Activated CD8-positive, alpha-beta memory T cell treated with anti-CD3 and anti-CD28 coated beads for 36 hours (primary cell): ENCODE measurements at regions not wholly inside any gene's neighbourhood (a gene's known extent, or its start where the extent isn't known, plus 50 kb on each side); places are given as distances from the start of the nearest gene placed in this dataset.
"Not testable (repeated sequence)": the region's sequence is repeated elsewhere in the genome, so short reads cannot be mapped to it uniquely, and the experiment has no call there.

ENCODE experiments used
- CTCF ChIA-PET: fragments of 350-600 bp; sonication (Branson Sonifier 250); formaldehyde crosslinking; loops from one replicate; lab custom pipeline; 2021; ENCODE audit warnings: antibody characterized with exemption; lab: Charles Lee
- POLR2A ChIA-PET: fragments of 350-600 bp; sonication (Branson Sonifier 250); formaldehyde crosslinking; loops from one replicate; lab custom pipeline; 2021; ENCODE audit warnings: antibody characterized with exemption; lab: Charles Lee

DNA sequence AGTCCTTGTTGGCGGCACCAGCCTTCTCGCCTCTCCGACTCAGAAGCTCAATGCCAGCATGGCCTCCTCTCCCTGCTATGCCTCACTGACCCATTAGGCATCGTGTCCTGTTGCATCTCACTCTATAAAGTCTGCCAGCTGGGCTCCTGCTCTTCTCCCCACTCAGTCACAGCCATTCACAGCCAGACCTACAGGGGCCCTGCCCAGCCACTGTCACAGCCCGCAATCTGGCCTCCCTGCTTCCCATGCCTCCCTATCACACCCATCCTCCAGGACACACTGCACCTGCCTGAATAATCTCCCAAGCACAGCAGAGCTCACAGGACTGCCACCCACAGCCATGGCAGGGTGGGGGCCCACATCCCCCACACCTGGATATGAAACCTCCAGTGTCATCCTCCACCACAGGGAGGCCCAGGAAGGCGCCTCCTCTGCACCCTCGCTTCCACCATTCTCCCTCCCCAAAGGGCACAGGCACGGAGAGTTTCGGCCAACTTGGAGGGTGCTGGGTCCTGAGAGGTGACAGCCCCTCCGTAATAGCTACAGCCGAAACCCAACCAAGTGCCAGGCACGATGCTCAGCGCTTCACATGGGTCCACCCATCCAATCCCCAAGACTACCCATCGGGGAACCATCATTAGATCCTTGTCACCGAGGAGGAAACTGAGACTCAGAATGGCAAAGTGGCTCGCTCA is 370.3 kb downstream of the BCL11B start:
- ChIA-PET CTCF (no interaction called here), POLR2A (no interaction called here)

DNA sequence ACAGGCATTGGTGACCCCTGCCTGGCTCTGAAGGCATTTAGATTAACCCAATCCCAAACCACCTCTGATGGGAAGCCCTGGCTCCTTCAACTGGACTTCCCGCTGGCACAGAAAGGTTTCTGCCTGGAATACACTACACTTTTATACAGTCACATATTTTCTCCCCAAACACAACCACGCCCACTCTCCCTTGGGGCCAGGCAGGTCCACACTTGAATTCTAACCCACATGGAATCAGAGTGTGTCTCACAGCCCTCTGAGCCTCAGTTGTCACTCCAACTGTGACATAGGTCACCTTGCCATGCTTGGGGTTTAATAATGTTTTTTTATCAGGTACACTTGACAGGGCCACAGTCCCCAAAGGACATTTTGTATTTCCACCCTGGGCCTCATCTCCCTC is 368.6 kb downstream of the BCL11B start:
- CTCF ChIA-PET: no interaction called here
- POLR2A ChIA-PET: no interaction called here

DNA sequence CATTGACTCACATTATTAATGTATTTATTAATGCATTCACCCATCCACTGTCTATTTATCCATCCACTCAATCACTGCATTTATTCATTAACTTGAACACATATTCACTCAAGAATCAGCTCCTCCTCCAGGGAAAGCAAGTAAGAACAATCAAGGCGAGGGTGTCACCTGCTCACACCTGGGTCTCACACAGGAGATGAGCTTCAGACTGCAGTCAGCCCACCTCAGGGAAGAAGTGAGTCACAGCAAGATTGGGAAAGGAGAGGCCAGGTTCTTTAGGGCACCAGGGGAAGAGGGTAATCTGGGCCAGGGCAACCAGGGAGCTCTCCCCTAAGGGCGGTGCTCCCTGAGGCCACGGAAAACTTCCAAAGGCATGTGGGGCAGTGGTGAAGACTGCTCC is 367.3 kb downstream of the BCL11B start:
- POLR2A ChIA-PET: no interaction called here
- CTCF ChIA-PET: interaction anchor here (0.6 to 0.7 kb wide), 2 partner anchors 59 to 795 kb away, joined by 3 read pairs; no protein-coding TSS in a partner anchor

DNA sequence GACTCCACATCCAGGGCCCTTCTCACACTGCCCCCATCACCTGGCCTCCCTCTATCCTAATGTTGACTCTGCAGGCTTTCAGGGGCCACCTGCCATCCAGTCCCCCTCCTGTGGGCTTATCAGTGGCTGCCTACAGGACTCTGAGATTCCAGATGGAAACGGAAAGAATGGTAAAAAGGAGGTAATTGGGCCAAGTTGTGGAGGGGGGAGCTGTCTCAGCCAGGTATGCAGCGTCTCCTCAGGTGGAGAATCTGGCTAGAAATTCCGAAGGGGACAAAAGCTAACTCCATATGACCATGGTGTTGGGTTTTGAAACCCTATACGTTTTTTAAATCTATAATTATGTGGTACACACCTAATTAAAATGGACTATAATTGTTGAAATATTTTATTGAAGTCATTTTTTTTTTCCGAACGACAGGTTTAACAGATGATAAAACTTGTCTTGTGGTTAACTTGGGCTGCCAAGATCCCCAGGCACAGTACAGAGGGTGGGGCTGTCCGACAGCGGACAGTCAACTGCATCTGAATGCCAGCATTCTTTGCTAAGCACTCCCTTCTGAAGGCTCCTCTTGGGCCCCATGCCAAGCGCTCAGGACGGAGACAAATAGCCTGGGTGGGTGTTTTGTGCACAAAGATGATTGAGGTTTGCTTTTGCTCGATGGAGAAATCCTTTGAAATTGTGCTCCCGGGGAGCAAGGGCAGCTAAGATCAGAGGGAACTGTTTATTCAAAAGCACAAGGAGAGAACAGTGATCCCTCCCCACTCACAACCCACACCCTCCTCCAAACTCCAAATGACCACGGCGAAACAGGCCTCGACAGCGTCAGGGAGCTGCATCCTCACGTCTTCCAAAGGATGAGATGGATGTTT is 365.6 kb downstream of the BCL11B start:
- CTCF ChIA-PET: no interaction called here
- POLR2A ChIA-PET: no interaction called here

DNA sequence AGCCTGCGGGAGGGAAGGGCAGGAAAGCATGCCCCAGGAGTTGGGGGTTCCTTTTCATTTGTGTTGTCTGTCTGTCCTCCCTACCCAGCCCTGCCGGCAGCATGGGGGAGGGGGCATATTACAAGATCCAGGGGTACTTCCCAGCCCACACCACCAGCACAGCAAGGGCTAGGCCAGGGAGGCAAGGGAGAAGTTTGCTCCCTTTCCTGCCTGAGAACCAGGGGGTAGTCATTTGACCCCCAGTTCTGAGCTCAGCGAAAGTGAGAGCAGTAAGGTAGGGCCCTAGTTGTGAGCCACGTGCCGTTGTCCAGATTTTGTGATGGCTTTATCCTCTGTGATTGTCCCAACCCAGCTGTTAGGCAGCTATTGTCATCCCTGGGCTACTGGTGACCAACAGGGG is 364.7 kb downstream of the BCL11B start:
- POLR2A ChIA-PET: no interaction called here
- CTCF ChIA-PET: no interaction called here

DNA sequence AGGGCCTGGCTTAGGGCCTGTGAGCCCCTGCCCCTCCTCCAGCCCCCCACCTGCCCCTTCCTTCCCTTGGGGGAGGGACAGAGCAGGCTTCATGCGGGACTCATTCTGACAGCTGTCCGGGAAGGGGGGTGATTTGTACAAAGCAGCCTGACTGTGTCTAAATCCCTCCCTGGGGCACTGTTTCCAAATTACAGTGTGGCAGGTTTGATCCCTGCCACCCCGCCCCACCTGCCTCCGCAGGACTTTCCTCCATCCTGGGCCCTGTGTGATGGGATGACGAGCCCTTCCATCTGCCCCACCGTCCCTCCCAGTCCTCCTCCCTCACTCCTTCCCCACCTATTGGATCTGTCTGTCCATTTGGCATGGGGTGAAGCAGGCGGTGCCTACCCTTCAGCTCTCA is 363.9 kb downstream of the BCL11B start:
- CTCF ChIA-PET: no interaction called here
- POLR2A ChIA-PET: no interaction called here

DNA sequence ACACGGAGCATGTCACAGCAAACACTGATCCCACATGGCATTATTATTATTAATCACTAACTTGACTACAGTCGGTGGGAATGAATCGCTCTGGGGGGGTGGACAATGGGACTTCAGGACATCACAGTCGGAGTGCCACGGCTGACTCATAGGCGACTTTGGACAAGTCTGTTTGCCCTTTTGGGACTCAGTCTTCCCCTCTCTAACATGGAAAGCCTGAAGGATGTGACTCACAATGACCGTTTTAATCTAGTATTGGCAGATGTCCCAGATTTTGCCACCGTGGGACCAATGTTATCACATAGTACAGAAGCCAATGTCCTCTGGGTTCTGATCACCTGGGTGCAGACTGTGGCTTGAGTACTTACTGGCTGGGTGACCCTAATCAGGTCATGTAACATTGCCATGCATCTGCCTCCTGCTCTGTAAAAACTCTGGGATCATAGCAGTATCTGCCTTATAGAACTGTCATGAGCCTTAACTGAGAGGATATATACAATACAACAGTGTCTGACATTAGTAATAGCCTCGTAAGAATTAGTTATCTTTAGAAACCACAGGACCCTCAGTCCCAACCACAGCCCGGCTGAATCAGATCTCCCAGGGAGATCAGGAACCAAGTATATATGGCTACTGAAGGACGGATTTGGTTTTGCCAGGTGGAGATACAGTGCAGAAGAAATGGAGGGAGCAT is 362.6 kb downstream of the BCL11B start:
- ChIA-PET CTCF (no interaction called here), POLR2A (no interaction called here)

DNA sequence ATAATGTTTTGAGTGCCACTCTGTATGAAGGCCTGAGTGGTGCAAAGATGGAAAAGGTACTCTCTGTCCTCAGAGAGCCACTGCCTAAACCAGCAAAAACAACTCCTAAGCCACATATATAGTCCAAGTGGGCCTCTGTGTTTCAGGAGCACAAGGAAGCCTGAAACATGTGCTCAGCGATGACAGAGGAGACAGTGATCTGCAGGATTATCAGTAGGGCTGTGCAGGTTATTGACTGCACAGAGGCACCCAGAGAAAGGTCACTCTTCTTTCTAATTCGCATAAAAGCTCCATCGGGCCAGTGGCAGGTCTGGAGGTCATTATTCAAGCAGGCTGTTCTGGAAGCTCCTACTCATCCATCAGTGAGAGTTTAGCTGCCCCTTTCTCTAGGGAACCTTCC is 361.9 kb downstream of the BCL11B start:
- CTCF ChIA-PET: no interaction called here

DNA sequence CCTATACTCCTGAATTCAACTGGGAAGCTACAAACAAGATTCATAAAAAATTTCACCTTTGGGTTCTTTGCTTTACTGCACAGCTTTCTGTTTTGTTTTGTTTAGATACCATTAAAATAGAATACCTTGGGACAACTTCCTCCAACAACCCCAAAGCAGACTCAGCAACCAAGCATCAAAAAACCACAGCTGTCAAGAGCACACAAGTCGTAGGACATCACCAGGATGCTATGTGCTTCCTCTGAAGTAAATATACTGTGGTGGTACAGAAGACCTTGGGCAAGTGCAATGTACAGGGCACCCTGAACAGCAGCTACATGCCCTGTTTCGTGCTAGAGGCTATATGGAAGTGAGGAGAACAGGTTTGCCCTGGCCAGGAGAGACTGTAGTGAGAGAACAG is 359.3 kb downstream of the BCL11B start:
- ChIA-PET CTCF (interaction anchor here (0.6 to 1.1 kb wide), 2 partner anchors 16 to 1535 kb away, joined by 3 read pairs; no protein-coding TSS in a partner anchor), POLR2A (interaction anchor here (0.9 kb wide), 1 partner anchor 137 kb away, joined by 3 read pairs; no protein-coding TSS in a partner anchor)

More for the DNA sequence above, 361.9 kb downstream of the BCL11B start:
- POLR2A ChIA-PET: no interaction called here

DNA sequence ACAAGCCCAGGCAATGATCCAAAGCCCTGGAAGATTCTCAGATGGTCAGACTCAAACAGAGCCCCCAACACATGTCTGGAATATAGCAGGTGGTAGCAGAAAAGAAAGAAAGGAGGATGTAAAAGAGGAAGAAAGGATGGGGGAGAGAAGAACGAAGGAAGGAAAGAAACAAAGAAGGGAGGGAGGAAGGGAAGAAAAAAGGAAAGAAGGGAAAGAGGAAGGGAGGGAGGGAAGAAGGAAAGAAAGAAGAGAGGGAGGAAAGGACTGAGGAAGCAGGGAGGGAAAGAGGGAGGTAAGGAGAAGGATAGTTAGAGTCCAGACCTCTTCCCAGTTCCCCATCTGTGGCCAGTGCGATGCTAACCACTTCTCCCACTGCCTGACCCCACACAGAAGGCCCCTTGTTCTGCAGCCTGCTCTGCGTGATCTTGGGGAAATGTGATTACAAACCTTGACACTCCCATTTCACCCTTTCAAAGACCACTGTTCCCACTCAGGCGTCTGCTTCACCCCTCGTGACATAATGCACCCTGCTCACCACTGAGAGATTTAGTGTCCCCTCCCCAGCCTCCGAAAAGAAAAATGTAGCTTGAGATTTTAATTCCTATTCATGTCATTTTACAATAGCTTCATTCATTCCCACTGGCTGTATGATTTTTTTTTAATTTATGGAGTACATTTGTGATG is 357.9 kb downstream of the BCL11B start:
- ChIA-PET CTCF (no interaction called here), POLR2A (no interaction called here)

DNA sequence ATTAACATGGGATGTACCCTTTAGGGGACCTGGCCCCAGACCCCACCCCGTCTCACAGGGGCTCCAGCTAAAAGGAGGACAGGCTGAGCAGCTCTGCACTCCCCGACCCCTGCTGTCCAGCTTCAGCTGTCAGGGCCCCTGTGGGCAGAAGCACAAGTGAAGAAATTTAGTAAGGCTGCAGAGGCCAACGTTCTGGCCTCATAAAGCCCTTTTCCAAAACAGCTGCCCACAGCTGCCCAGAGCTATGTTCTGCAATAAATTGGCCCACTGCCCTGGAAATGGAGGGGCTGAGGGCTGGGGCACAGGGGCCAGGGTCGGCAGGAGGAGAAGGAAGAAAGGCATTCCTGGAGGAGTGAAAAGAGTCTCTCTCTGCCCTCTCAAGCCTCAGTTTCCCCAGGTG is 357.1 kb downstream of the BCL11B start:
- ChIA-PET CTCF (no interaction called here), POLR2A (no interaction called here)

DNA sequence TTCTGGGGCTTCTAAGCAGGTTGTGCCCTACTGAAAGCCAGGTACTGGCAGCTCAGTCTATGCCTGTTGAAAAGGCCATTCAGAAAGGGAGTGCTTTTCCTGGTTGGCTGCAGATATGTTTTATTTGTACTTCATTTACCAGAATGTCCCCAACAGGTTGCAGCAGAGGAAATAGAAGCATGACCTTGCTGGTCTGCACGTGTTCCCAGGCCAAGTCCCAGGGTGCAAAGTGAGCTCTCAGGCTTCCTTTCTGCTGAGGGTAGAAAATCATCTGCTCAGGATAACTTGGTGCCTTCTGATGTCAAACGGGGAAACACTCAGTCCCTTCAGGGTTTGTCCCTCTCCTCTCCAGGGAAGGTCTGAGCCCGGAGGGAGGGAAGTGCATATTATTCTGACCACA is 356.4 kb downstream of the BCL11B start:
- POLR2A ChIA-PET: no interaction called here
- CTCF ChIA-PET: no interaction called here

DNA sequence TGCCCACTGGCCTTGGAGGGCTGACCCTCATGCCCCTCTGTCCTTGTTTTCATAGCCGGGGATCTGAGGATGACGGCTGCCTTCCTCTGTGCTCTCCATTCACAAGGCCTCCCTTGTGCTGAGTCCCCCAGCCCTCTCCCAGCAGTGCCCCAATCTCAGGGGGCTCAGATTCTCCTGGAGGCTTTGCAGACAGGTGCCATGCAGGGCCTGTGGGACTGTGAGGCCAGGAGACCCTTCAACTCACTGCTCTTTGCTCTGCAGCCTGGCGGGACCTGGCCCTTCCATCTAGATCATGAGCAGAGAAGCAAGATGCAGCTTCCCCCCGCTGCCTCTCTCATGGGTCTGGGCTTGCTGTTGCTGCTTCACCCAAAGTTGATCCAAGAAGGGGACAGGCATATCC is 356.0 kb downstream of the BCL11B start:
- ChIA-PET POLR2A (no interaction called here), CTCF (no interaction called here)

DNA sequence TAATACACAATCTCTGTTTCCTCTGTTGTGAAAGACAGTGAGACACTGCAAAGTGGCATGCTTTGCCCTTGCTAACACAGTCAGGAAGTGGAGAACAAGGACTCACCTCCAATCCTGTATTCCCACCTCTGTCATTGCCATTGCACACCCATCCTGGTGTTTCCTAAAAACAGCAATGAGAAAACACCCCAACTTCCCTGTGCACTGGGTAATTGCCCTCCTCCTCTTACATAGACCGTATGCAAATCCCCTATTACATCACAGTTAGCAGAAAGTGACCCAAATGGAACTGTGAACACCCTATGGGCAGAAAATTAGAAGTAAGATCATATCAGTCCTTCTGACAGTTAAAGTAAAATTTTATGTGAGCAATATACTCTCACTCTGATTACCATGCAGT is 355.5 kb downstream of the BCL11B start:
- POLR2A ChIA-PET: no interaction called here
- CTCF ChIA-PET: no interaction called here

DNA sequence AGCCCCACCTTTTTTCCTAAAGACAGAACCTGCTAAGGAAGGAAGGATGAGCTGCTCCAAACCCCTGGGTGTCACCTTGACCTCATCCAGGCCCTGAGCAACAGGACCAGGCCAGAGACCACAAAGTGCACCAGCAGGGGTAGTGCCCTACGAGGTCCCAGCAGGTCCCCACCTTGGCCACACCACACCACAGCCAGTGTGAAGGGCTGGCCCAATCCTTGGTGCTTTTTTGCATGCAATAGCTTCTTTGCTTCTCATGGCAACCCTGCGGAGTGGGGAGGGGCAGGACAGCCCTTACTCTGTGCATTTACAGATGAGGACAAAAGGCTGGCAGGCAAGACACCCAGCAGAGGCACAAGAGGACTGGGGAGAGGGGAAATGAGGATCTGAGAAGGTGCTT is 352.6 kb downstream of the BCL11B start:
- CTCF ChIA-PET: no interaction called here
- POLR2A ChIA-PET: no interaction called here

DNA sequence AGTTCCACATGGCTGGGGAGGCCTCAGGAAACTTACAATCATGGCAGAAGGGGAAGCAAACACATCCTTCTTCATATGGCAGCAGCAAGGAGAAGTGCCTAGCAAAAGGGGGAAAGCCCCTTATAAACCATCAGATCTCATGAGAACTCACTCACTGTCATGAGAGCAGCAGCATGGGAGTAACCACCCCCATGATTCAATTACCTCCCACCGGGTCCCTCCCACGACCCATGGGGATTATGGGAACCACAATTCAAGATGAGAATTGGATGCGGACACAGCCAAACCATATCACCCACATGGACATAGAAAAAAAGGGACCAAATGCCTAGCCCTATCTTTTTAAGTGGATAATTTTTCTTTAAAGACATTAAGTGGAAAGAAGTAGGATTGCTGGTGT is 350.7 kb downstream of the BCL11B start:
- POLR2A ChIA-PET, CTCF ChIA-PET: not testable (repeated sequence)

DNA sequence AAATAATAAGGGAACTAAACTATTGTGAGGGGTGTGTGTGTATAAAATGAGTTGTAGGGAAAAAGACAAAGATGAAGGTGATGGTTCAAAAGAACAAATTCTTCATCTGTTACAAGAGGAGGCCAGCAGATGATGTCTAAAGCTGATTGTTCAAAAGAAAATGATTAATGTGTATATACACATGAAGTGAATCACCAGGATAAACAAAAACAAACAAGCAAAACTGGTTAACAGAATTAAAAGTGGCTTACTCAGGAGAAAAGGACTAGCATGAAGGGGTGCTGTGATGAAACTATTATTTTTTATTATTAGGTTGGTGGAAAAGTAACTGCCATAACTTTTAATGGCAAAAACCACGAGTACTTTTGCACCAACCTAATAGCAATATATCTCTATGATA is 348.4 kb downstream of the BCL11B start:
- POLR2A ChIA-PET: no interaction called here
- CTCF ChIA-PET: no interaction called here

DNA sequence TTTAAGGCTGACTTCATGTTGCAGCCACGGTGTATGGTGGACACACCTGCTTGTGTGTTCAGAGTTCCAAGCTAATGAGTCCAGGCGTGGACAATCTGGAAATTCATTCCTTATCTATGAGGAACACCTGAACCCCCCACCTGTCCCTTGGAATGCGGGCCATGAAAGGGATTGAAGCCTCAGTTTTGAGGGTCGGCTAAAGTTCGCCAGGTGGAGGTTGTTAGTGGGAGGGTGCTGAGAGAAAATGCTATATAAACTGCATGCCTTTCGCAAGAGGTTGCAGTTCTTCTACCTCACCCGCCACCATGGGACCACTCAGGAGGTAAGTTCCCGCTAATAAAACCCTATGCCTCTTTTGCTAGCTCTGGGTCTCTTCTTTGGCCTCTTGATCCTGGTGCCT is 348.0 kb downstream of the BCL11B start:
- ChIA-PET POLR2A (no interaction called here), CTCF (no interaction called here)

DNA sequence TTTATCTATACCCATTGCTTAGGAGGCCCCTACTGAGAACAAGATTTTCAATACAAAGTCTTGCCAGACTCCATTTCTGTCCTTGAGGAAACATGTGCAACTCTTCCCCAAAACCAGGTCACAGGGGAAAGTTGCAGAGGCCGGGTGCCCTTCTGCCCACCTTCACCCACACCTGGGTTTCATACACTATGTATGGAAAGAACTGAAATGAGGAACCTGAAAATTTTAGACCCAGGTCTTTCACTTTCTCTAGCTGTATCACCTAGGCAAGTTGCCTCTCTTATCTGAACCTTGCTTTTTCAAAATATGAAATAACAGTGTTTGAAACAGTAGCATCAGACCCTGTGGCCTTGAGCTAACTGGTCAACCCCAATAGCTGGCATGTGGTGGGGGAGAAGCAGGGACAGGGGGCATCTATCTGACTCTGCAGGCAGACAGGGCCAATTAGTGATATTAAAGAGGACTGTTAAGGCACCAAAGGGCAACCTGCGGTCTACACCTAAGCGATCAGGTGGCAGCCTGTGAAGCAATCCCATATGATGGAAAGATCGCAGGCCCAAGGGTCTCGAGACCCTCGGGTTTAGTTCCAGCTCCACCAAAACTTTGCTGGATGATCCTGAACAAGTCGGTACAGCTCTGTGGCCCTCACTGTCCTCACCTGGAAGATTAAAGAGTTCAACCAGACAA is 346.5 kb downstream of the BCL11B start:
- ChIA-PET POLR2A (no interaction called here), CTCF (no interaction called here)
